HEK293 (cell line): ENCODE measurements at regions not wholly inside any gene's neighbourhood (a gene's known extent, or its start where the extent isn't known, plus 50 kb on each side); places are given as distances from the start of the nearest gene placed in this dataset.

ENCODE experiments used
- CTCF ChIA-PET: fragments of 350-600 bp; formaldehyde crosslinking; extraction: SDS; loops from one replicate; lab custom pipeline; 2021; ENCODE audit warnings: antibody characterized with exemption; lab: Yijun Ruan, JAX
- POLR2A ChIA-PET: fragments of 300-600 bp; formaldehyde crosslinking; extraction: SDS; loops from one replicate; lab custom pipeline; 2020; ENCODE audit warnings: antibody characterized with exemption, inconsistent platforms; lab: Yijun Ruan, JAX
- H3K27ac ChIP-seq: fragments of 200-500 bp; sonication (Bioruptor generic); 2 replicates; pipeline ENCODE4 v1.5.1; 2014; ENCODE audit warnings: low read depth, low read length, control low read depth, inconsistent platforms; ENCODE audit errors: extremely low read depth
- H3K36me3 ChIP-seq, 2 experiments: fragments of 200-500 bp in 1 of 2; sonication (Bioruptor generic) in 1 of 2; 1 replicate in 1 of 2; 2 replicates in 1 of 2; pipeline ENCODE4 v1.5.1; 2014 to 2017; ENCODE audit warnings: inconsistent platforms in 2 of 2, low read length in 2 of 2; ENCODE audit not compliant: control insufficient read depth in 2 of 2, insufficient read depth in 1 of 2
- H3K4me1 ChIP-seq: fragments of 200-500 bp; sonication (Bioruptor generic); 2 replicates; pipeline ENCODE4 v1.5.1; 2014; ENCODE audit warnings: mild to moderate bottlenecking, low read length, inconsistent platforms; ENCODE audit not compliant: control insufficient read depth, insufficient read depth
- H3K4me3 ChIP-seq: 2 replicates; pipeline ENCODE4 v1.5.1; 2011; ENCODE audit warnings: low read depth, mild to moderate bottlenecking, control low read depth, low read length, moderate library complexity
- H3K9me3 ChIP-seq: fragments of 200-500 bp; sonication (Bioruptor generic); 2 replicates; pipeline ENCODE4 v1.5.1; 2014; ENCODE audit warnings: low read depth, low read length, inconsistent platforms; ENCODE audit not compliant: control insufficient read depth, insufficient read depth
- BCL11B ChIP-seq: fragments of 450-650 bp; formaldehyde crosslinking; IDR thresholded peaks from 2 replicates; pipeline ENCODE4 v1.5.1; 2016; ENCODE audit warnings: low read depth, missing biosample characterization, missing genetic modification characterization
- GLIS1 ChIP-seq: fragments of 450-650 bp; formaldehyde crosslinking; IDR thresholded peaks from 2 replicates; pipeline ENCODE4 v1.5.1; 2016; ENCODE audit warnings: missing biosample characterization, missing genetic modification characterization
- HOXC10 ChIP-seq: sonication (generic); formaldehyde crosslinking; IDR thresholded peaks from 2 replicates; pipeline ENCODE4 v1.8.1; 2023; ENCODE audit warnings: mild to moderate bottlenecking, missing genetic modification reagents
- IKZF3 ChIP-seq: fragments of 450-650 bp; IDR thresholded peaks from 2 replicates; pipeline ENCODE4 v1.5.0; 2018; ENCODE audit warnings: missing biosample characterization, mild to moderate bottlenecking, missing genetic modification characterization, moderate library complexity
- YY2 ChIP-seq: fragments of 450-650 bp; formaldehyde crosslinking; IDR thresholded peaks from 2 replicates; pipeline ENCODE4 v1.5.1; 2016; ENCODE audit warnings: missing biosample characterization, missing genetic modification characterization
- ZEB2 ChIP-seq: fragments of 450-650 bp; formaldehyde crosslinking; IDR thresholded peaks from 2 replicates; pipeline ENCODE4 v1.5.1; 2016; ENCODE audit warnings: missing biosample characterization, missing genetic modification characterization
- ZFP37 ChIP-seq: fragments of 450-650 bp; formaldehyde crosslinking; IDR thresholded peaks from 2 replicates; pipeline ENCODE4 v1.5.1; 2016; ENCODE audit warnings: missing biosample characterization, missing genetic modification characterization
- ZNF175 ChIP-seq: fragments of 450-650 bp; formaldehyde crosslinking; IDR thresholded peaks from 2 replicates; pipeline ENCODE4 v1.5.1; 2016; ENCODE audit warnings: missing biosample characterization, missing genetic modification characterization
- ZNF335 ChIP-seq: fragments of 450-650 bp; formaldehyde crosslinking; conservative IDR thresholded peaks from 2 replicates; pipeline ENCODE4 v1.5.1; 2016; ENCODE audit warnings: missing biosample characterization, missing genetic modification characterization
- ZNF37A ChIP-seq: fragments of 450-650 bp; IDR thresholded peaks from 2 replicates; pipeline ENCODE4 v1.5.1; 2018; ENCODE audit warnings: missing biosample characterization, missing genetic modification characterization
- ZNF48 ChIP-seq: fragments of 450-650 bp; formaldehyde crosslinking; IDR thresholded peaks from 2 replicates; pipeline ENCODE4 v1.5.1; 2016; ENCODE audit warnings: missing biosample characterization, missing genetic modification characterization
- ZNF521 ChIP-seq: fragments of 450-650 bp; formaldehyde crosslinking; IDR thresholded peaks from 2 replicates; pipeline ENCODE4 v1.5.1; 2017; ENCODE audit warnings: missing biosample characterization, mild to moderate bottlenecking, missing genetic modification characterization
- ZNF555 ChIP-seq: fragments of 450-650 bp; formaldehyde crosslinking; conservative IDR thresholded peaks from 2 replicates; pipeline ENCODE4 v1.5.1; 2017; ENCODE audit warnings: missing biosample characterization, mild to moderate bottlenecking, missing genetic modification characterization, inconsistent platforms
- ZNF623 ChIP-seq: fragments of 450-650 bp; formaldehyde crosslinking; IDR thresholded peaks from 2 replicates; pipeline ENCODE4 v1.5.1; 2016; ENCODE audit warnings: missing biosample characterization, missing genetic modification characterization
- ZNF76 ChIP-seq: fragments of 450-650 bp; formaldehyde crosslinking; IDR thresholded peaks from 2 replicates; pipeline ENCODE4; 2016; ENCODE audit warnings: low read depth, missing biosample characterization, missing genetic modification characterization, borderline replicate concordance
- ZSCAN16 ChIP-seq: fragments of 450-650 bp; formaldehyde crosslinking; IDR thresholded peaks from 2 replicates; pipeline ENCODE4 v1.5.1; 2016; ENCODE audit warnings: missing biosample characterization, missing genetic modification characterization
- TF ChIP-seq, protein P1 (sequence below): fragments of 450-650 bp; formaldehyde crosslinking; IDR thresholded peaks from 2 replicates; pipeline ENCODE4 v1.5.1; 2016; ENCODE audit warnings: missing biosample characterization, missing genetic modification characterization
- TF ChIP-seq, protein P2 (sequence below): fragments of 450-650 bp; formaldehyde crosslinking; IDR thresholded peaks from 2 replicates; pipeline ENCODE4 v1.5.1; 2016; ENCODE audit warnings: missing biosample characterization, missing genetic modification characterization, low read depth
- TF ChIP-seq, protein P3 (sequence below): fragments of 450-650 bp; formaldehyde crosslinking; IDR thresholded peaks from 2 replicates; pipeline ENCODE4 v1.5.1; 2016; ENCODE audit warnings: missing biosample characterization, missing genetic modification characterization
- TF ChIP-seq, protein P4 (sequence below): fragments of 450-650 bp; formaldehyde crosslinking; IDR thresholded peaks from 2 replicates; pipeline ENCODE4 v1.5.1; 2016; ENCODE audit warnings: missing biosample characterization, missing genetic modification characterization
- TF ChIP-seq, protein P5 (sequence below): fragments of 450-650 bp; formaldehyde crosslinking; IDR thresholded peaks from 2 replicates; pipeline ENCODE4 v1.5.1; 2016; ENCODE audit warnings: missing biosample characterization, missing genetic modification characterization, borderline replicate concordance
- TF ChIP-seq, protein P6 (sequence below): fragments of 450-650 bp; formaldehyde crosslinking; IDR thresholded peaks from 2 replicates; pipeline ENCODE4 v1.5.1; 2016; ENCODE audit warnings: missing biosample characterization, missing genetic modification characterization

DNA sequence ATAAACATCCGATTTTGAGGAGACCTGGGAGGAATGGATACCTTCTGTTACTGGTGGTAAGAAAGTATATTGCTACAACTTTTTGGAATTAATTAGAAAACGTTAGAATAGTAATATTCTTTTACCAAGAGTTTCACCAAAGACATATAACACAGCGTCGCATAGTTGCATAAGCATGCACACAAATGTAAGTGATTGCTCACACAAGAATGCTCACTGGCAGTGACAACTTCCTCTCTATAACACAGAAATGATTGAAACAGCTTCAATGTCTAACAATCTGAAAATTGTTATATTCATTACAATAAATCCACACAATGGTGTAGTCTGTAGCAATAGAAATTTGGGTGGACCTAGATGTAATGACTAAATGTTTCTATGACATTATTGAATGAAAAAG lies 998.6 kb downstream of the TTLL7 start:
- Histone ChIP-seq H3K27ac (no peak overlapping the region), H3K4me3 (no peak overlapping the region), H3K9me3 (no peaks in the 10 kb centered on the region), H3K36me3 (no peaks in the 10 kb centered on the region), H3K4me1 (no peaks in the 10 kb centered on the region)
- no peak for TF ChIP-seq ZFP37 (tag by site-specific recombination)
- TF ChIP-seq, protein P1, sequence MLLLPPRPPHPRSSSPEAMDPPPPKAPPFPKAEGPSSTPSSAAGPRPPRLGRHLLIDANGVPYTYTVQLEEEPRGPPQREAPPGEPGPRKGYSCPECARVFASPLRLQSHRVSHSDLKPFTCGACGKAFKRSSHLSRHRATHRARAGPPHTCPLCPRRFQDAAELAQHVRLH, result no peak
- TF ChIP-seq GLIS1 (tag by site-specific recombination), result no peak
- TF ChIP-seq IKZF3, result no peak
- TF ChIP-seq ZNF335 (tag by site-specific recombination), result no peak
- no peak for TF ChIP-seq BCL11B (tag by site-specific recombination)
- TF ChIP-seq ZNF555 (tag by site-specific recombination), result no peak
- no peak for TF ChIP-seq ZNF48 (tag by site-specific recombination)
- TF ChIP-seq ZNF623 (tag by site-specific recombination), result no peak
- no peak for TF ChIP-seq YY2 (tag by site-specific recombination)
- no peak for TF ChIP-seq ZNF76 (tag by site-specific recombination)
- TF ChIP-seq, protein P2, sequence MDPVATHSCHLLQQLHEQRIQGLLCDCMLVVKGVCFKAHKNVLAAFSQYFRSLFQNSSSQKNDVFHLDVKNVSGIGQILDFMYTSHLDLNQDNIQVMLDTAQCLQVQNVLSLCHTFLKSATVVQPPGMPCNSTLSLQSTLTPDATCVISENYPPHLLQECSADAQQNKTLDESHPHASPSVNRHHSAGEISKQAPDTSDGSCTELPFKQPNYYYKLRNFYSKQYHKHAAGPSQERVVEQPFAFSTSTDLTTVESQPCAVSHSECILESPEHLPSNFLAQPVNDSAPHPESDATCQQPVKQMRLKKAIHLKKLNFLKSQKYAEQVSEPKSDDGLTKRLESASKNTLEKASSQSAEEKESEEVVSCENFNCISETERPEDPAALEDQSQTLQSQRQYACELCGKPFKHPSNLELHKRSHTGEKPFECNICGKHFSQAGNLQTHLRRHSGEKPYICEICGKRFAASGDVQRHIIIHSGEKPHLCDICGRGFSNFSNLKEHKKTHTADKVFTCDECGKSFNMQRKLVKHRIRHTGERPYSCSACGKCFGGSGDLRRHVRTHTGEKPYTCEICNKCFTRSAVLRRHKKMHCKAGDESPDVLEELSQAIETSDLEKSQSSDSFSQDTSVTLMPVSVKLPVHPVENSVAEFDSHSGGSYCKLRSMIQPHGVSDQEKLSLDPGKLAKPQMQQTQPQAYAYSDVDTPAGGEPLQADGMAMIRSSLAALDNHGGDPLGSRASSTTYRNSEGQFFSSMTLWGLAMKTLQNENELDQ (tag by site-specific recombination), result no peak
- TF ChIP-seq, protein P3, sequence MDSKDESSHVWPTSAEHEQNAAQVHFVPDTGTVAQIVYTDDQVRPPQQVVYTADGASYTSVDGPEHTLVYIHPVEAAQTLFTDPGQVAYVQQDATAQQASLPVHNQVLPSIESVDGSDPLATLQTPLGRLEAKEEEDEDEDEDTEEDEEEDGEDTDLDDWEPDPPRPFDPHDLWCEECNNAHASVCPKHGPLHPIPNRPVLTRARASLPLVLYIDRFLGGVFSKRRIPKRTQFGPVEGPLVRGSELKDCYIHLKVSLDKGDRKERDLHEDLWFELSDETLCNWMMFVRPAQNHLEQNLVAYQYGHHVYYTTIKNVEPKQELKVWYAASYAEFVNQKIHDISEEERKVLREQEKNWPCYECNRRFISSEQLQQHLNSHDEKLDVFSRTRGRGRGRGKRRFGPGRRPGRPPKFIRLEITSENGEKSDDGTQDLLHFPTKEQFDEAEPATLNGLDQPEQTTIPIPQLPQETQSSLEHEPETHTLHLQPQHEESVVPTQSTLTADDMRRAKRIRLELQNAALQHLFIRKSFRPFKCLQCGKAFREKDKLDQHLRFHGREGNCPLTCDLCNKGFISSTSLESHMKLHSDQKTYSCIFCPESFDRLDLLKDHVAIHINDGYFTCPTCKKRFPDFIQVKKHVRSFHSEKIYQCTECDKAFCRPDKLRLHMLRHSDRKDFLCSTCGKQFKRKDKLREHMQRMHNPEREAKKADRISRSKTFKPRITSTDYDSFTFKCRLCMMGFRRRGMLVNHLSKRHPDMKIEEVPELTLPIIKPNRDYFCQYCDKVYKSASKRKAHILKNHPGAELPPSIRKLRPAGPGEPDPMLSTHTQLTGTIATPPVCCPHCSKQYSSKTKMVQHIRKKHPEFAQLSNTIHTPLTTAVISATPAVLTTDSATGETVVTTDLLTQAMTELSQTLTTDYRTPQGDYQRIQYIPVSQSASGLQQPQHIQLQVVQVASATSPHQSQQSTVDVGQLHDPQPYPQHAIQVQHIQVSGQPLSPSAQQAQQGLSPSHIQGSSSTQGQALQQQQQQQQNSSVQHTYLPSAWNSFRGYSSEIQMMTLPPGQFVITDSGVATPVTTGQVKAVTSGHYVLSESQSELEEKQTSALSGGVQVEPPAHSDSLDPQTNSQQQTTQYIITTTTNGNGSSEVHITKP (tag by site-specific recombination), result no peak
- no peak for TF ChIP-seq ZSCAN16 (tag by site-specific recombination)
- no peak for TF ChIP-seq ZNF175 (tag by site-specific recombination)
- no peak for TF ChIP-seq ZNF521
- ChIA-PET POLR2A (no interaction called here), CTCF (no interaction called here)

DNA sequence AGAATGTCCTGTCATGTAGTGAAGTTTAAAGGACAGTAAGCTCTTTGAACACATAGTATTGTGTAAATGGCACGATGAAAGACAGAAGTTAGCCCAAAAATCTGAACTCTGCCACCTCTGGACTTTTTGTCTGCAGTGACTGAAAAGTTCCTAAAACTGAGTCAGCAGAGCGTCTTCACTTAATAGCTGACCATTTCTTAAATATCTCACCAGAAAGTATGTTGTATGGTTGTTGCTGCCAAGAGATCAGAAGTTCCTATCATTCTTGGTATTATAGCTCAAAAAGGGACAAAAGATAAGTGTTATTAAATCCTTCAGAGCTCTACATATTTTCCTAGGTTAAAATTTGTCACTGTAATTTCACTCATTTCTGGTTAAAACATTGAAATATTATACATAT lies 1003.0 kb downstream of the TTLL7 start:
- Histone ChIP-seq H3K4me3 (no peak overlapping the region), H3K36me3 (no peaks in the 10 kb centered on the region), H3K9me3 (no peaks in the 10 kb centered on the region), H3K27ac (no peak overlapping the region), H3K4me1 (no peaks in the 10 kb centered on the region)
- CTCF ChIA-PET, result interaction anchor here (0.9 kb wide), 2 partner anchors 35 to 41 kb away, joined by 3 to 5 read pairs; no protein-coding TSS in a partner anchor
- POLR2A ChIA-PET, result no interaction called here
- TF ChIP-seq, protein P4, sequence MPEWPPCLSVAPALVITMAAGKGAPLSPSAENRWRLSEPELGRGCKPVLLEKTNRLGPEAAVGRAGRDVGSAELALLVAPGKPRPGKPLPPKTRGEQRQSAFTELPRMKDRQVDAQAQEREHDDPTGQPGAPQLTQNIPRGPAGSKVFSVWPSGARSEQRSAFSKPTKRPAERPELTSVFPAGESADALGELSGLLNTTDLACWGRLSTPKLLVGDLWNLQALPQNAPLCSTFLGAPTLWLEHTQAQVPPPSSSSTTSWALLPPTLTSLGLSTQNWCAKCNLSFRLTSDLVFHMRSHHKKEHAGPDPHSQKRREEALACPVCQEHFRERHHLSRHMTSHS (tag by site-specific recombination), result no peak
- TF ChIP-seq, protein P5, sequence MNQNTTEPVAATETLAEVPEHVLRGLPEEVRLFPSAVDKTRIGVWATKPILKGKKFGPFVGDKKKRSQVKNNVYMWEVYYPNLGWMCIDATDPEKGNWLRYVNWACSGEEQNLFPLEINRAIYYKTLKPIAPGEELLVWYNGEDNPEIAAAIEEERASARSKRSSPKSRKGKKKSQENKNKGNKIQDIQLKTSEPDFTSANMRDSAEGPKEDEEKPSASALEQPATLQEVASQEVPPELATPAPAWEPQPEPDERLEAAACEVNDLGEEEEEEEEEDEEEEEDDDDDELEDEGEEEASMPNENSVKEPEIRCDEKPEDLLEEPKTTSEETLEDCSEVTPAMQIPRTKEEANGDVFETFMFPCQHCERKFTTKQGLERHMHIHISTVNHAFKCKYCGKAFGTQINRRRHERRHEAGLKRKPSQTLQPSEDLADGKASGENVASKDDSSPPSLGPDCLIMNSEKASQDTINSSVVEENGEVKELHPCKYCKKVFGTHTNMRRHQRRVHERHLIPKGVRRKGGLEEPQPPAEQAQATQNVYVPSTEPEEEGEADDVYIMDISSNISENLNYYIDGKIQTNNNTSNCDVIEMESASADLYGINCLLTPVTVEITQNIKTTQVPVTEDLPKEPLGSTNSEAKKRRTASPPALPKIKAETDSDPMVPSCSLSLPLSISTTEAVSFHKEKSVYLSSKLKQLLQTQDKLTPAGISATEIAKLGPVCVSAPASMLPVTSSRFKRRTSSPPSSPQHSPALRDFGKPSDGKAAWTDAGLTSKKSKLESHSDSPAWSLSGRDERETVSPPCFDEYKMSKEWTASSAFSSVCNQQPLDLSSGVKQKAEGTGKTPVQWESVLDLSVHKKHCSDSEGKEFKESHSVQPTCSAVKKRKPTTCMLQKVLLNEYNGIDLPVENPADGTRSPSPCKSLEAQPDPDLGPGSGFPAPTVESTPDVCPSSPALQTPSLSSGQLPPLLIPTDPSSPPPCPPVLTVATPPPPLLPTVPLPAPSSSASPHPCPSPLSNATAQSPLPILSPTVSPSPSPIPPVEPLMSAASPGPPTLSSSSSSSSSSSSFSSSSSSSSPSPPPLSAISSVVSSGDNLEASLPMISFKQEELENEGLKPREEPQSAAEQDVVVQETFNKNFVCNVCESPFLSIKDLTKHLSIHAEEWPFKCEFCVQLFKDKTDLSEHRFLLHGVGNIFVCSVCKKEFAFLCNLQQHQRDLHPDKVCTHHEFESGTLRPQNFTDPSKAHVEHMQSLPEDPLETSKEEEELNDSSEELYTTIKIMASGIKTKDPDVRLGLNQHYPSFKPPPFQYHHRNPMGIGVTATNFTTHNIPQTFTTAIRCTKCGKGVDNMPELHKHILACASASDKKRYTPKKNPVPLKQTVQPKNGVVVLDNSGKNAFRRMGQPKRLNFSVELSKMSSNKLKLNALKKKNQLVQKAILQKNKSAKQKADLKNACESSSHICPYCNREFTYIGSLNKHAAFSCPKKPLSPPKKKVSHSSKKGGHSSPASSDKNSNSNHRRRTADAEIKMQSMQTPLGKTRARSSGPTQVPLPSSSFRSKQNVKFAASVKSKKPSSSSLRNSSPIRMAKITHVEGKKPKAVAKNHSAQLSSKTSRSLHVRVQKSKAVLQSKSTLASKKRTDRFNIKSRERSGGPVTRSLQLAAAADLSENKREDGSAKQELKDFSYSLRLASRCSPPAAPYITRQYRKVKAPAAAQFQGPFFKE (tag by site-specific recombination), result no peak
- TF ChIP-seq HOXC10 (no peak), ZEB2 (no peak), ZNF37A (tag by site-specific recombination) (no peak)
- TF ChIP-seq, protein P6, sequence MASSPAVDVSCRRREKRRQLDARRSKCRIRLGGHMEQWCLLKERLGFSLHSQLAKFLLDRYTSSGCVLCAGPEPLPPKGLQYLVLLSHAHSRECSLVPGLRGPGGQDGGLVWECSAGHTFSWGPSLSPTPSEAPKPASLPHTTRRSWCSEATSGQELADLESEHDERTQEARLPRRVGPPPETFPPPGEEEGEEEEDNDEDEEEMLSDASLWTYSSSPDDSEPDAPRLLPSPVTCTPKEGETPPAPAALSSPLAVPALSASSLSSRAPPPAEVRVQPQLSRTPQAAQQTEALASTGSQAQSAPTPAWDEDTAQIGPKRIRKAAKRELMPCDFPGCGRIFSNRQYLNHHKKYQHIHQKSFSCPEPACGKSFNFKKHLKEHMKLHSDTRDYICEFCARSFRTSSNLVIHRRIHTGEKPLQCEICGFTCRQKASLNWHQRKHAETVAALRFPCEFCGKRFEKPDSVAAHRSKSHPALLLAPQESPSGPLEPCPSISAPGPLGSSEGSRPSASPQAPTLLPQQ (tag by site-specific recombination), result no peak
